ENCODE measurements at regions not wholly inside any gene's neighbourhood (a gene's known extent, or its start where the extent isn't known, plus 50 kb on each side); places are given as distances from the start of the nearest gene placed in this dataset.

- no peak for TF ChIP-seq EP300 (IDR thresholded peaks at IDR 0.05)
- TF ChIP-seq CTCF (IDR thresholded peaks at IDR 0.05): no peak
Observed at GRCh38 chr11:128103278-128103873, 484.0 kb downstream of the ETS1 start.
